GM18868 (cell line): ENCODE measurements at regions not wholly inside any gene's neighbourhood (a gene's known extent, or its start where the extent isn't known, plus 50 kb on each side); places are given as distances from the start of the nearest gene placed in this dataset.

Experiments
- ATAC-seq: cut with Tn5 transposase; IDR thresholded peaks from one replicate; pipeline ENCODE4 v1.9.1; 2021; ENCODE audit warnings: mild to moderate bottlenecking, moderate library complexity; ENCODE audit not compliant: unreplicated experiment

DNA sequence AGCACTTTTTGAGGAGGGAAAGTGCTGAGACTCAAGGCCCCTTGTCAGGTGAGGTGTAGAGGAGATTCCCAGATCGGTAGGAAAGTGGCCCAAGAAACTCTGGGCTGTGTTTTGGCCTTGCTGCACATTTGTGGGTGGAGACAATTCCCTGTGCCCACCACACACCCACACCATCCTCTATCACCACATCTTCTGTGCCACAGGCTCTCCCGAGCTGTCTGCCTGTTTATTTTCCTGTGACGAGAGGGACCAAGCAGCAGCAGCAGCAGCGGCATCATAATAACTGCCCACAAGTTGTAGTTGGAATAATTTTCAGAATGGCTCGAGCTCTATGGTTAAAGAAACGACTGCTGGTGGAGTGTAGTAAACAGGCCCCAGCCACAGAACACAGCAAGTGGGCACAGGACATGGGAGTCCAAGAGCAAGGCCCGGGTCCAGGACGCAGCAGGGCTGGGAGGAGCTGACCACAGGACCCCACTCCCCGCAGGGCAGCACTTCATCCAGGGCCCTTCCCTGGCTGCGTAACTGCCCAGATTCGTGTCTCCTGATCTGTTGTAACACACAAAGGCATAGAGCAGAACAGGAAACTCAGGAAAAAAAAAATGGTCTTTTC, 55.6 kb upstream of the BCL2L14 start:
- no peak for ATAC-seq

DNA sequence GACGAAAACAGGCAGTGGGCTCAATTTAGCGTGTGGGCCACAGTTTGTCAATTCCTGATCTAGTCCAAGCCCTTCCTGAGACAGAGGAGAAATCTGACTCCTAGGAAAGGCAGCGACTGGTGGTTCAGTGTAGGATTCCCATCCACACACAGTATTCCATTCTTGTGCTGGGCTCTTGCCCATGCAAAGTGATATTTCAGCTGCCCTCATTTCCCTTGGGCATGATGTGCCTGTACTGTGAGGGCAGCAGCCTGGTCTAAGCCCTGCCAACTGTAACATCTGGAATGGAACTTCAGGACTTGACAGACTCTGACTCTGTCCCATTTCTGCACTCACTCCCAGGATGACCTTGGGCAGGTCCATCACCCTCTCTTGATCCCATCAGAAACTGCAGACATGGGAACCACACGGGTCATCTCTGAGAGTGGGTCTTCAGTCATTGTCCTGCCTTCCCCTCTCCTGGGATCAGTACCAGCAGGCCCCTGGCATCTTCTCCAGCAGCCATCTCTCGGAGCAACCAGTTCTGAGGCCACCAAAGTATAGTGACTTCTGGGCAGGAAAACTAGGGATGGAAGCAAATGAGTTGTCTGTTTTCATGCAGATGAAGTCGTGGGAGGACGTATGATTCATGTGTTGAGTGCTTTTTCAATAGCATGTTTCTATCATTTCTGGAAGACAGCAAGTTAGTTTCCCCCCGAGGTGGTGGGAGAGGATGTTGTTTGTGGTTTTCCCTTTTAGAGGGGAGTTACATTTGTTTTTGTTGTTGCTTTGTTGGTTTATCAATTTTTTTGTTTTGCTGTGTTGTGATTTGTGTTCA, 54.2 kb upstream of the BCL2L14 start:
- ATAC-seq = no peak

- no peak for ATAC-seq
Observed at GRCh38 chr12:12017135-12017581, 53.6 kb upstream of the BCL2L14 start.

- ATAC-seq = no peak
Observed at GRCh38 chr12:12017798-12018197, 52.9 kb upstream of the BCL2L14 start.

DNA sequence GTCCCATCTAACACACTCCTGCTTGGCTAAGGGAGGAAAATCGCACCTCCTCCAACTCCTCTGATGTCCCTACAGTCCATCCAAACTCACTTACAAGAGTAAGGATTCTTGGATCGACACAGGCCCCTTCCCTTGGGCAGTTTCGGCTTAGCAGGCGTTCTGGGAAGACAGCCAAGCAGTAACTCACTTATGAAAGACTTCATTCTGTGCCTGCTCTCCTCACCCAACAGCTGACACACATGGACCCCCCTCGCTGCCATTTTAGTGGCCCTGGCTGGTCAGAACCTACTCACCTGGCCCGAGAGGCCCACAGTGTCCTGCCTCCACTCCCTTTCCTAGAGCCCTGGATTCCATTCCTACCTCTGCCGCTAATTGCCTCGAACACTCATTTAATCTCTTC, 52.3 kb upstream of the BCL2L14 start:
- no peak for ATAC-seq

GRCh38 chr12:12019881-12020280, 50.9 kb upstream of the BCL2L14 start:
- no peak for ATAC-seq

DNA sequence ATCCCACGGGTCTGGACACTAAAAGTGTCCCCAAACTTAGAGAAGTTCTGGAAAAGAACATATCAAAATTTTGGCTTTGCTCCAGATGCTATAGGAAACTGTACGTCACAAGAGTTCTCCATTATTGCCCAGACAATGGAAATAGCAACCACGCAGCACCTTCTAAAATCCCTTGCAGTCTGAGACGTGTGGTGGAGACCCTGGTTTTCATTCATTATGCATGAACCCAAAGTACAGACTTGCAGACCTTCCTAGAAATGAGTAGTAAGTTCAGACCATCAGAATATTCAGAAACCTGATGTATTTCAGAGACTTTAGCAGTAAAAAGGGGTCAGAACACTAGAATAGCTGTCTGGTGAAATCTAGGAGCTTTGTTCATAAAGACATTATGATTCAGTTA, 50.0 kb upstream of the BCL2L14 start:
- no peak for ATAC-seq
